DND-41 (cell line): ENCODE measurements at regions not wholly inside any gene's neighbourhood (a gene's known extent, or its start where the extent isn't known, plus 50 kb on each side); places are given as distances from the start of the nearest gene placed in this dataset.

Experiments used
- ATAC-seq: fragments of 200-7000 bp; cut with Tn5 transposase; 3 replicates; pipeline ENCODE4 v1.9.1; 2021; ENCODE audit warnings: low read depth; ENCODE audit not compliant: insufficient read depth
- DNase-seq: peaks from one replicate; pipeline ENCODE4 v3.0.0-alpha.2; 2020
- H2AFZ ChIP-seq: 2 replicates; pipeline ENCODE4 v1.6.0; 2012; ENCODE audit warnings: low read depth, low read length
- H3K27ac ChIP-seq: 2 replicates; pipeline ENCODE4 v1.5.1; 2012; ENCODE audit warnings: low read length, inconsistent platforms
- H3K27me3 ChIP-seq: fragments of 200-600 bp; sonication (generic); 2 replicates; pipeline ENCODE4 v1.6.0; 2012; ENCODE audit warnings: low read length, mild to moderate bottlenecking, inconsistent platforms; ENCODE audit not compliant: insufficient read depth, poor library complexity
- H3K36me3 ChIP-seq: 2 replicates; pipeline ENCODE4 v1.5.1; 2012; ENCODE audit warnings: low read length, inconsistent platforms; ENCODE audit not compliant: insufficient read depth
- H3K4me1 ChIP-seq: 2 replicates; pipeline ENCODE4 v1.5.1; 2012; ENCODE audit warnings: mild to moderate bottlenecking, low read length; ENCODE audit not compliant: insufficient read depth
- H3K4me2 ChIP-seq: 2 replicates; pipeline ENCODE4 v1.6.0; 2012; ENCODE audit warnings: mild to moderate bottlenecking, moderate library complexity, low read length, inconsistent platforms; ENCODE audit not compliant: insufficient read depth
- H3K4me3 ChIP-seq, 2 experiments: fragments of 200-600 bp in 1 of 2; shearing (Covaris generic) in 1 of 2; 2 replicates each; pipeline ENCODE4 v1.5.1; 2012 to 2016; ENCODE audit warnings: inconsistent platforms in 2 of 2, low read length in 2 of 2, mild to moderate bottlenecking in 2 of 2, low read depth in 1 of 2, moderate library complexity in 1 of 2
- H3K79me2 ChIP-seq: 2 replicates; pipeline ENCODE4 v1.6.0; 2012; ENCODE audit warnings: low read length, inconsistent platforms; ENCODE audit not compliant: insufficient read depth
- H3K9ac ChIP-seq: 2 replicates; pipeline ENCODE4 v1.6.0; 2012; ENCODE audit warnings: low read depth, mild to moderate bottlenecking, inconsistent platforms, low read length, moderate library complexity
- H3K9me3 ChIP-seq: 2 replicates; pipeline ENCODE4 v1.5.1; 2012; ENCODE audit warnings: low read length, moderate library complexity, mild to moderate bottlenecking, inconsistent platforms; ENCODE audit not compliant: insufficient read depth, severe bottlenecking
- H4K20me1 ChIP-seq: 2 replicates; pipeline ENCODE4 v1.6.0; 2012; ENCODE audit warnings: low read length; ENCODE audit not compliant: insufficient read depth
- EZH2 ChIP-seq: IDR thresholded peaks from 3 replicates; pipeline ENCODE4 v1.6.1; 2012; ENCODE audit warnings: borderline replicate concordance, low read depth, mild to moderate bottlenecking, moderate library complexity, low read length, inconsistent platforms; ENCODE audit not compliant: severe bottlenecking
- TF ChIP-seq, protein P1 (sequence below): IDR thresholded peaks from 2 replicates; pipeline ENCODE4 v1.5.1; 2012; ENCODE audit warnings: borderline replicate concordance, low read length, moderate library complexity, mild to moderate bottlenecking; ENCODE audit not compliant: poor library complexity, severe bottlenecking; ENCODE audit errors: extremely low read depth

DNA sequence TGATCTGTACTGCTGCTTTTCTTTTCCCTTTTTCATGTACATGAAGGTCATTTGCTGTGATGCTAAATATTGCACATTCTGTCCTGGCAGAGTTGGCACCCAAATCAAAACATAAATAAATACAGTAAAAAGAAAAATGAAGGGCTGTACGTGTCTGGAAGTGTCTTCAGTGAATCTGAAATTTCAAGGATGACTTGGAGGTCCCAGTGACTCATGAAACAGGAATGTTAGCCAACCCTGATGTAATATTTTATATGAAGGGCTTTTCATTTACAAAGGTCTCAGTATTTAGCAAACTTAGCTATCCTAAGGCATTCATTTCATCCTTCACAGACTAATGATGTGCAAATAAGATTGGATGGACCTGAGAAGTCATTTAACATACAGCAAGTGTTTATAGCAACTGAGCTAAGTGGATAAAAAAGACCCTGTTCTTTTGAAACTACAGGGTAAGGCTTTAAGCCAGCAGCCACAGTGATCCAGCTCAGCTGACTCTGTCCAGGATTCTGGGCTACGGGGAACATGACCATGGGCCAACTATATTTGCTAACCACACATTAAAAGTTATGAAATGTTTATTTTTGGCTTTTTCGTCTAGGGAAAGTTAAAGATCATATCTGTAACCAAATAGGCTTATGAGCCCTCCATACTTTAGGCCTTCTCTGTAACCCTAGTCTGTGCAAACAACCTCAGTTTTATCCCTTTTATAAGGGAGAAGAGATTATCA, 104.0 kb upstream of the DMRTA1 start:
- TF ChIP-seq EZH2, result no peak
- TF ChIP-seq, protein P1, sequence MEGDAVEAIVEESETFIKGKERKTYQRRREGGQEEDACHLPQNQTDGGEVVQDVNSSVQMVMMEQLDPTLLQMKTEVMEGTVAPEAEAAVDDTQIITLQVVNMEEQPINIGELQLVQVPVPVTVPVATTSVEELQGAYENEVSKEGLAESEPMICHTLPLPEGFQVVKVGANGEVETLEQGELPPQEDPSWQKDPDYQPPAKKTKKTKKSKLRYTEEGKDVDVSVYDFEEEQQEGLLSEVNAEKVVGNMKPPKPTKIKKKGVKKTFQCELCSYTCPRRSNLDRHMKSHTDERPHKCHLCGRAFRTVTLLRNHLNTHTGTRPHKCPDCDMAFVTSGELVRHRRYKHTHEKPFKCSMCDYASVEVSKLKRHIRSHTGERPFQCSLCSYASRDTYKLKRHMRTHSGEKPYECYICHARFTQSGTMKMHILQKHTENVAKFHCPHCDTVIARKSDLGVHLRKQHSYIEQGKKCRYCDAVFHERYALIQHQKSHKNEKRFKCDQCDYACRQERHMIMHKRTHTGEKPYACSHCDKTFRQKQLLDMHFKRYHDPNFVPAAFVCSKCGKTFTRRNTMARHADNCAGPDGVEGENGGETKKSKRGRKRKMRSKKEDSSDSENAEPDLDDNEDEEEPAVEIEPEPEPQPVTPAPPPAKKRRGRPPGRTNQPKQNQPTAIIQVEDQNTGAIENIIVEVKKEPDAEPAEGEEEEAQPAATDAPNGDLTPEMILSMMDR, result no peak
- Histone ChIP-seq H3K4me1 (no peaks in the 10 kb centered on the region), H3K27me3 (no peaks in the 10 kb centered on the region), H2AFZ (no peak overlapping the region), H4K20me1 (no peaks in the 10 kb centered on the region), H3K79me2 (no peaks in the 10 kb centered on the region), H3K36me3 (no peaks in the 10 kb centered on the region), H3K9ac (no peak overlapping the region), H3K27ac (no peak overlapping the region), H3K4me3 (no peak overlapping the region), H3K4me2 (no peak overlapping the region), H3K9me3 (no peaks in the 10 kb centered on the region)
- ATAC-seq (no peak), DNase-seq (no peak)

DNA sequence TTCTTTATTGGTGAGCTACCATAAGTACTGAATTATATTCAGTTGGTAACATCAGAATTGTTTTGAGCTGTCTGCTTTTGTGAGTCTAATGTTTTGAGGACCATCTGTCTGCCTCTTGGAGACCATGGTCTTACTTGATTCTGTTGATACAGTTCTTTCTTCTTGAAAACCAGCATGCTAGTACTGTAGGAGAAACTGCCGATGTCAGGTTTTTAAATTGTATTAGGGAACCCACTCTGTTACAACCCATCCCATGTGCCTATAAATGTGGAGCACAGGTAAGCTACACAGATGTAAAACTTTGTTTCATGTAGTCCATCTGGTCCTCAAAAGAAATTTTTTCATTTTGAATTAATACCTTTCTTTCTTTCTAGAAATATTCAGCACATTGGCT, 103.4 kb upstream of the DMRTA1 start:
- Histone ChIP-seq H4K20me1 (no peaks in the 10 kb centered on the region), H3K79me2 (no peaks in the 10 kb centered on the region), H3K27ac (no peak overlapping the region), H2AFZ (no peak overlapping the region), H3K9ac (no peak overlapping the region), H3K4me2 (no peak overlapping the region), H3K36me3 (no peaks in the 10 kb centered on the region), H3K9me3 (no peaks in the 10 kb centered on the region), H3K4me3 (no peak overlapping the region), H3K4me1 (no peaks in the 10 kb centered on the region), H3K27me3 (no peaks in the 10 kb centered on the region)
- ATAC-seq, result no peak
- TF ChIP-seq EZH2, result no peak
- TF ChIP-seq, protein P1, result no peak
- DNase-seq, result no peak

DNA sequence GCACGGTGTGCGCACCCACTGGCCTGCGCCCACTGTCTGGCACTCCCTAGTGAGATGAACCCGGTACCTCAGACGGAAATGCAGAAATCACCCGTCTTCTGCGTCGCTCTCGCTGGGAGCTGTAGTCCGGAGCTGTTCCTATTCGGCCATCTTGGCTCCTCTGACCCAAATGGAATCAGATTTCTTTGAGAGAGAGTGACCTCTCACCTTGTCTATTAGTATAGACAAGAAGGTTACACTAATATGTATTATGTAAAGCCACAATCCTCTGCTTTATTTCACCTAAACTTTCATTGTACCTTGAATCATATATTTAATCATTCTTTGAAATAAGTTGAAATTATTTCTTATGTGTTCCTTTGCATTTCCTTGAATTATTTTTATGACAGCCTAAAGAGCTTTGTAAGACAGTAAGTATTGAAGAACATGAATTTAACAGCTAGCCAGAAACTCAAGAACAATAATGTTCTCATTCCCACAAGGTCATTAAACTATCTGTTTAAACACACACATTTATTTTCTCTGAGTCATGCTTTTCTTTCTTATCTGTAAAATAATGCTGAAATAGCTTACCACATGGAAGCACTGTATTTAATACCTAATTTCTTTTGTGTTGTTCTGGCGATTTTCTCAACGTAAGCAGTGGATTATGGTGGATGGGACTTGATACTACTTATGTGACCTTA, 91.8 kb upstream of the DMRTA1 start:
- Histone ChIP-seq H3K79me2 (no peaks in the 10 kb centered on the region), H3K9ac (no peak overlapping the region), H3K27ac (no peak overlapping the region), H3K4me2 (no peak overlapping the region), H3K27me3 (no peaks in the 10 kb centered on the region), H3K9me3 (no peaks in the 10 kb centered on the region), H4K20me1 (no peaks in the 10 kb centered on the region), H3K36me3 (no peaks in the 10 kb centered on the region), H3K4me3 (no peak overlapping the region), H2AFZ (no peak overlapping the region), H3K4me1 (no peaks in the 10 kb centered on the region)
- TF ChIP-seq, protein P1, result no peak
- no peak for TF ChIP-seq EZH2
- ATAC-seq (no peak), DNase-seq (no peak)
